ENCODE measurements at regions not wholly inside any gene's neighbourhood (a gene's known extent, or its start where the extent isn't known, plus 50 kb on each side); places are given as distances from the start of the nearest gene placed in this dataset.

- Histone ChIP-seq H3K27ac (ENCODE audit: low read depth, low read length, poor library complexity, severe bottlenecking) (no peak overlapping the region), H3K9ac (ENCODE audit: low read length) (no peak overlapping the region), H3K4me3 (ENCODE audit: low read depth, low read length, poor library complexity, severe bottlenecking) (no peak overlapping the region), H3K79me2 (ENCODE audit: insufficient read depth, low read length) (no peaks in the 10 kb centered on the region), H3K27me3 (ENCODE audit: insufficient read depth, low read length) (no peaks in the 10 kb centered on the region), H3K36me3 (ENCODE audit: insufficient read depth, low read length) (no peaks in the 10 kb centered on the region), H3K4me2 (ENCODE audit: low read length) (no peak overlapping the region), H2AFZ (ENCODE audit: low read length) (no peak overlapping the region), H3K9me3 (ENCODE audit: low read length) (no peaks in the 10 kb centered on the region), H3K9me2 (ENCODE audit: low read depth, low read length) (no peaks in the 10 kb centered on the region), H4K20me1 (ENCODE audit: insufficient read depth, low read length) (no peaks in the 10 kb centered on the region), H3F3A (ENCODE audit: insufficient read depth, low read length) (no peaks in the 10 kb centered on the region), H3K4me1 (ENCODE audit: insufficient read depth, low read length, severe bottlenecking) (no peaks in the 10 kb centered on the region)
- TF ChIP-seq, protein P1, sequence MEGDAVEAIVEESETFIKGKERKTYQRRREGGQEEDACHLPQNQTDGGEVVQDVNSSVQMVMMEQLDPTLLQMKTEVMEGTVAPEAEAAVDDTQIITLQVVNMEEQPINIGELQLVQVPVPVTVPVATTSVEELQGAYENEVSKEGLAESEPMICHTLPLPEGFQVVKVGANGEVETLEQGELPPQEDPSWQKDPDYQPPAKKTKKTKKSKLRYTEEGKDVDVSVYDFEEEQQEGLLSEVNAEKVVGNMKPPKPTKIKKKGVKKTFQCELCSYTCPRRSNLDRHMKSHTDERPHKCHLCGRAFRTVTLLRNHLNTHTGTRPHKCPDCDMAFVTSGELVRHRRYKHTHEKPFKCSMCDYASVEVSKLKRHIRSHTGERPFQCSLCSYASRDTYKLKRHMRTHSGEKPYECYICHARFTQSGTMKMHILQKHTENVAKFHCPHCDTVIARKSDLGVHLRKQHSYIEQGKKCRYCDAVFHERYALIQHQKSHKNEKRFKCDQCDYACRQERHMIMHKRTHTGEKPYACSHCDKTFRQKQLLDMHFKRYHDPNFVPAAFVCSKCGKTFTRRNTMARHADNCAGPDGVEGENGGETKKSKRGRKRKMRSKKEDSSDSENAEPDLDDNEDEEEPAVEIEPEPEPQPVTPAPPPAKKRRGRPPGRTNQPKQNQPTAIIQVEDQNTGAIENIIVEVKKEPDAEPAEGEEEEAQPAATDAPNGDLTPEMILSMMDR (IDR thresholded peaks at IDR 0.05; ENCODE audit: low read length) = no peak
- no peak for TF ChIP-seq EZH2 (IDR thresholded peaks at IDR 0.05; ENCODE audit: borderline replicate concordance, low read length)
Observed at GRCh38 chr2:220876080-220876824, 695.9 kb downstream of the EPHA4 start.

GRCh38 chr2:220877491-220877890 lies 694.6 kb downstream of the EPHA4 start:
- Histone ChIP-seq H3K9me3 (ENCODE audit: low read length) (no peaks in the 10 kb centered on the region), H3F3A (ENCODE audit: insufficient read depth, low read length) (no peaks in the 10 kb centered on the region), H3K4me3 (ENCODE audit: low read depth, low read length, poor library complexity, severe bottlenecking) (no peak overlapping the region), H4K20me1 (ENCODE audit: insufficient read depth, low read length) (no peaks in the 10 kb centered on the region), H3K79me2 (ENCODE audit: insufficient read depth, low read length) (no peaks in the 10 kb centered on the region), H3K9me2 (ENCODE audit: low read depth, low read length) (no peaks in the 10 kb centered on the region), H3K27me3 (ENCODE audit: insufficient read depth, low read length) (no peaks in the 10 kb centered on the region), H3K4me1 (ENCODE audit: insufficient read depth, low read length, severe bottlenecking) (no peaks in the 10 kb centered on the region), H3K36me3 (ENCODE audit: insufficient read depth, low read length) (no peaks in the 10 kb centered on the region), H2AFZ (ENCODE audit: low read length) (no peak overlapping the region), H3K27ac (ENCODE audit: low read depth, low read length, poor library complexity, severe bottlenecking) (no peak overlapping the region), H3K4me2 (ENCODE audit: low read length) (no peak overlapping the region), H3K9ac (ENCODE audit: low read length) (no peak overlapping the region)
- TF ChIP-seq, protein P1 (IDR thresholded peaks at IDR 0.05; ENCODE audit: low read length) = no peak
- no peak for TF ChIP-seq EZH2 (IDR thresholded peaks at IDR 0.05; ENCODE audit: borderline replicate concordance, low read length)

DNA sequence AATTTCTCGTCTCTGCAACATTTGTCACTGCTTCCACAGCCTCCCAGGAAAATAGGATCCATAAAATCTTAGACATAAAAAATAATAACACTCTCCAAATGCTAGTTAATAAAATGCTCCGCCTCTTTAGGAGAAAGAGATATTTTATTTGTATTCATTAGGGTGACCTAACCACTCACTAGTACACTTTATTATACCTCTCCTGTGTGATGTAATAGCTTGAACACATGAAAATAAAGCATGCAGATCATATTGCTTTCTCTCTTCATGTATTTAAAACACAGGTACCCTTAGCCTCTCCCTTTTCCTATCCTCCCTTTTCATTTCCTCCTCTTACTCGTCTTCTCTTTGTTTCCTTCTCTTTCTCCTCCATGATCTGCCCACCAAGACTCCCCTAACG lies 694.2 kb downstream of the EPHA4 start:
- H4K20me1 ChIP-seq (ENCODE audit: insufficient read depth, low read length) = no peaks in the 10 kb centered on the region
- H3K27me3 ChIP-seq (ENCODE audit: insufficient read depth, low read length) = no peaks in the 10 kb centered on the region
- H3K79me2 ChIP-seq (ENCODE audit: insufficient read depth, low read length) = no peaks in the 10 kb centered on the region
- H3K4me3 ChIP-seq (ENCODE audit: low read depth, low read length, poor library complexity, severe bottlenecking) = no peak overlapping the region
- H3F3A ChIP-seq (ENCODE audit: insufficient read depth, low read length) = no peaks in the 10 kb centered on the region
- no peaks in the 10 kb centered on the region for H3K9me3 ChIP-seq (ENCODE audit: low read length)
- no peaks in the 10 kb centered on the region for H3K36me3 ChIP-seq (ENCODE audit: insufficient read depth, low read length)
- TF ChIP-seq EZH2 (IDR thresholded peaks at IDR 0.05; ENCODE audit: borderline replicate concordance, low read length) = no peak
- TF ChIP-seq, protein P1 (IDR thresholded peaks at IDR 0.05; ENCODE audit: low read length) = no peak
- no peak overlapping the region for H3K4me2 ChIP-seq (ENCODE audit: low read length)
- no peaks in the 10 kb centered on the region for H3K9me2 ChIP-seq (ENCODE audit: low read depth, low read length)
- no peak overlapping the region for H3K9ac ChIP-seq (ENCODE audit: low read length)
- H3K27ac ChIP-seq (ENCODE audit: low read depth, low read length, poor library complexity, severe bottlenecking) = no peak overlapping the region
- H3K4me1 ChIP-seq (ENCODE audit: insufficient read depth, low read length, severe bottlenecking) = no peaks in the 10 kb centered on the region
- no peak overlapping the region for H2AFZ ChIP-seq (ENCODE audit: low read length)

Data from OCI-LY1 (cell line).